ENCODE measurements at regions not wholly inside any gene's neighbourhood (a gene's known extent, or its start where the extent isn't known, plus 50 kb on each side); places are given as distances from the start of the nearest gene placed in this dataset.

DNA sequence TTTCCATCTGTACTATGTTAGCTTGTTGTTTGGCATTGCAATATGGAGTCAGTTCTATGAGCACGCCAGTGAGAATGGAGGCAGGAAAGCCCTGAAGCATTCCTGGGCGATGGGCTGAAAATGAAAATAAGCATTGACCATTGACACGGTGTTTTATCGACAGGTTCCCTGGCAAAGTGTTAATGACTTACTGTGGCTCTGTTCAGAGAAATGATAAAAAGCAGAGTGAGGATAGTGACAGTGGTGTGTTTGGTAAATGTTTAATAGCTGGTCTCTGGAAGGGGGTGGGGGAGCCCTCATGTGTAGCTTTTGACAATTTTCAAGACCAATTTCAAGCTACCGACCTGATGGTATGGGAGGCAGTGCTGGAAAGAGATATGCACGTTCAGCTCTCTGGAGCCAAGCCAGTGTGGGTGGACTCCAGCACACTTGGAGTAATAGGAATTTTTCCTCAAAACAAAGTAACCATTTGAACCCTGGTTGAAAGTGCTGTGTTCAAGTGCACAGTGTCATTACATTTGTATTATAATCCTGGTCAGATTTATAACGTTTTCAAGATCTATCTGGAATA lies 341.7 kb upstream of the ROBO2 start:
- TF ChIP-seq, protein P1, sequence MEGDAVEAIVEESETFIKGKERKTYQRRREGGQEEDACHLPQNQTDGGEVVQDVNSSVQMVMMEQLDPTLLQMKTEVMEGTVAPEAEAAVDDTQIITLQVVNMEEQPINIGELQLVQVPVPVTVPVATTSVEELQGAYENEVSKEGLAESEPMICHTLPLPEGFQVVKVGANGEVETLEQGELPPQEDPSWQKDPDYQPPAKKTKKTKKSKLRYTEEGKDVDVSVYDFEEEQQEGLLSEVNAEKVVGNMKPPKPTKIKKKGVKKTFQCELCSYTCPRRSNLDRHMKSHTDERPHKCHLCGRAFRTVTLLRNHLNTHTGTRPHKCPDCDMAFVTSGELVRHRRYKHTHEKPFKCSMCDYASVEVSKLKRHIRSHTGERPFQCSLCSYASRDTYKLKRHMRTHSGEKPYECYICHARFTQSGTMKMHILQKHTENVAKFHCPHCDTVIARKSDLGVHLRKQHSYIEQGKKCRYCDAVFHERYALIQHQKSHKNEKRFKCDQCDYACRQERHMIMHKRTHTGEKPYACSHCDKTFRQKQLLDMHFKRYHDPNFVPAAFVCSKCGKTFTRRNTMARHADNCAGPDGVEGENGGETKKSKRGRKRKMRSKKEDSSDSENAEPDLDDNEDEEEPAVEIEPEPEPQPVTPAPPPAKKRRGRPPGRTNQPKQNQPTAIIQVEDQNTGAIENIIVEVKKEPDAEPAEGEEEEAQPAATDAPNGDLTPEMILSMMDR (IDR thresholded peaks at IDR 0.05) = no peak
- TF ChIP-seq POLR2A (IDR thresholded peaks at IDR 0.05) = no peak

Measured in Peyer's patch (tissue), 4 donors.